ENCODE measurements at regions not wholly inside any gene's neighbourhood (a gene's known extent, or its start where the extent isn't known, plus 50 kb on each side); places are given as distances from the start of the nearest gene placed in this dataset.
"Not testable (repeated sequence)": the region's sequence is repeated elsewhere in the genome, so short reads cannot be mapped to it uniquely, and the experiment has no call there.

GRCh38 chr3:181534781-181535221, 176.9 kb upstream of the SOX2 start:
- no peak overlapping the region for H3K27ac Mint-ChIP-seq
- H3K4me1 Mint-ChIP-seq (ENCODE audit: low read depth in 2 of 2) = no peaks in the 10 kb centered on the region
- peaks cover 8% of the 10 kb centered on the region for H3K9me3 Mint-ChIP-seq
- no peak overlapping the region for H3K4me3 Mint-ChIP-seq
- no peaks in the 10 kb centered on the region for H3K27me3 Mint-ChIP-seq
- no peak for DNase-seq (ENCODE audit: low spot score)
- no peak for ATAC-seq
- H3K36me3 Mint-ChIP-seq = no peaks in the 10 kb centered on the region

GRCh38 chr3:181533811-181534210, 177.9 kb upstream of the SOX2 start:
- H3K27me3 Mint-ChIP-seq = no peaks in the 10 kb centered on the region
- no peaks in the 10 kb centered on the region for H3K36me3 Mint-ChIP-seq
- DNase-seq (ENCODE audit: low spot score) (no peak), ATAC-seq (no peak)
- H3K9me3 Mint-ChIP-seq = peaks cover 4% of the 10 kb centered on the region
- no peak overlapping the region for H3K27ac Mint-ChIP-seq
- no peaks in the 10 kb centered on the region for H3K4me1 Mint-ChIP-seq (ENCODE audit: low read depth in 2 of 2)
- H3K4me3 Mint-ChIP-seq = no peak overlapping the region

GRCh38 chr3:181530584-181530983, 181.1 kb upstream of the SOX2 start:
- Mint-ChIP-seq H3K9me3 (peaks cover 17% of the 10 kb centered on the region), H3K27ac (no peak overlapping the region), H3K4me3 (no peak overlapping the region), H3K36me3 (no peaks in the 10 kb centered on the region), H3K4me1 (ENCODE audit: low read depth in 2 of 2) (no peaks in the 10 kb centered on the region), H3K27me3 (no peaks in the 10 kb centered on the region)
- ATAC-seq = no peak
- DNase-seq (ENCODE audit: low spot score) = no peak

- Mint-ChIP-seq H3K27me3 (no peaks in the 10 kb centered on the region), H3K9me3 (peaks cover 25% of the 10 kb centered on the region), H3K4me1 (ENCODE audit: low read depth in 2 of 2) (no peaks in the 10 kb centered on the region), H3K27ac (no peak overlapping the region), H3K4me3 (no peak overlapping the region), H3K36me3 (peaks cover 15% of the 10 kb centered on the region)
- DNase-seq (ENCODE audit: low spot score) (no peak), ATAC-seq (no peak)
Observed at GRCh38 chr3:181521831-181522230, 189.9 kb upstream of the SOX2 start.

GRCh38 chr3:181518222-181518621, 193.5 kb upstream of the SOX2 start:
- Mint-ChIP-seq H3K36me3 (peaks cover 7% of the 10 kb centered on the region), H3K9me3 (peaks cover 18% of the 10 kb centered on the region), H3K27me3 (no peaks in the 10 kb centered on the region), H3K4me1 (ENCODE audit: low read depth in 2 of 2) (no peaks in the 10 kb centered on the region), H3K4me3 (no peak overlapping the region), H3K27ac (no peak overlapping the region)
- no peak for ATAC-seq
- no peak for DNase-seq (ENCODE audit: low spot score)

GRCh38 chr3:181512787-181513186, 198.9 kb upstream of the SOX2 start:
- H3K9me3 Mint-ChIP-seq = peaks cover 20% of the 10 kb centered on the region
- no peak overlapping the region for H3K27ac Mint-ChIP-seq
- ATAC-seq (no peak), DNase-seq (ENCODE audit: low spot score) (no peak)
- H3K4me1 Mint-ChIP-seq (ENCODE audit: low read depth in 2 of 2) = no peaks in the 10 kb centered on the region
- no peaks in the 10 kb centered on the region for H3K27me3 Mint-ChIP-seq
- H3K4me3 Mint-ChIP-seq = no peak overlapping the region
- H3K36me3 Mint-ChIP-seq = peaks cover 4% of the 10 kb centered on the region

- DNase-seq (ENCODE audit: low spot score) (no peak), ATAC-seq (no peak)
- H3K4me3 Mint-ChIP-seq = no peak overlapping the region
- H3K36me3 Mint-ChIP-seq = peaks cover 4% of the 10 kb centered on the region
- H3K4me1 Mint-ChIP-seq (ENCODE audit: low read depth in 2 of 2) = no peaks in the 10 kb centered on the region
- no peak overlapping the region for H3K27ac Mint-ChIP-seq
- H3K9me3 Mint-ChIP-seq = peaks cover 20% of the 10 kb centered on the region
- H3K27me3 Mint-ChIP-seq = no peaks in the 10 kb centered on the region
Observed at GRCh38 chr3:181510500-181510899, 201.2 kb upstream of the SOX2 start.

- Mint-ChIP-seq H3K4me3 (no peak overlapping the region), H3K4me1 (ENCODE audit: low read depth in 2 of 2) (no peaks in the 10 kb centered on the region), H3K36me3 (no peaks in the 10 kb centered on the region), H3K27ac (no peak overlapping the region), H3K27me3 (no peaks in the 10 kb centered on the region), H3K9me3 (no peaks in the 10 kb centered on the region)
- DNase-seq (ENCODE audit: low spot score) = no peak
- no peak for ATAC-seq
Observed at GRCh38 chr3:181497358-181497757, 214.4 kb upstream of the SOX2 start.

- Mint-ChIP-seq H3K4me1 (ENCODE audit: low read depth in 2 of 2) (no peaks in the 10 kb centered on the region), H3K36me3 (no peaks in the 10 kb centered on the region), H3K9me3 (peaks cover 3% of the 10 kb centered on the region), H3K27ac (no peak overlapping the region), H3K4me3 (no peak overlapping the region), H3K27me3 (no peaks in the 10 kb centered on the region)
- no peak for DNase-seq (ENCODE audit: low spot score)
- ATAC-seq = no peak
Observed at GRCh38 chr3:181493423-181493822, 218.3 kb upstream of the SOX2 start.

- H3K27ac Mint-ChIP-seq = no peak overlapping the region
- H3K4me3 Mint-ChIP-seq = no peak overlapping the region
Observed at GRCh38 chr3:181488536-181488935, 223.2 kb upstream of the SOX2 start.

GRCh38 chr3:181487236-181487978, 224.3 kb upstream of the SOX2 start:
- Mint-ChIP-seq H3K4me3 (no peak overlapping the region), H3K27ac (no peak overlapping the region), H3K36me3 (no peaks in the 10 kb centered on the region), H3K9me3 (peaks cover 13% of the 10 kb centered on the region), H3K27me3 (no peaks in the 10 kb centered on the region), H3K4me1 (ENCODE audit: low read depth in 2 of 2) (no peaks in the 10 kb centered on the region)
- ATAC-seq = no peak
- DNase-seq (ENCODE audit: low spot score) = no peak

More at GRCh38 chr3:181488536-181488935, 223.2 kb upstream of the SOX2 start:
- no peak for ATAC-seq
- Mint-ChIP-seq H3K9me3 (peaks cover 13% of the 10 kb centered on the region), H3K27me3 (no peaks in the 10 kb centered on the region), H3K36me3 (no peaks in the 10 kb centered on the region), H3K4me1 (ENCODE audit: low read depth in 2 of 2) (no peaks in the 10 kb centered on the region)
- DNase-seq (ENCODE audit: low spot score) = no peak

- ATAC-seq (no peak), DNase-seq (ENCODE audit: low spot score) (no peak)
- H3K27ac Mint-ChIP-seq = no peak overlapping the region
- peaks cover 17% of the 10 kb centered on the region for H3K9me3 Mint-ChIP-seq
- no peaks in the 10 kb centered on the region for H3K4me1 Mint-ChIP-seq (ENCODE audit: low read depth in 2 of 2)
- no peaks in the 10 kb centered on the region for H3K27me3 Mint-ChIP-seq
- no peaks in the 10 kb centered on the region for H3K36me3 Mint-ChIP-seq
- H3K4me3 Mint-ChIP-seq = no peak overlapping the region
Observed at GRCh38 chr3:181486141-181486885, 225.4 kb upstream of the SOX2 start.

GRCh38 chr3:181484026-181484425, 227.7 kb upstream of the SOX2 start:
- ATAC-seq = no peak
- Mint-ChIP-seq H3K36me3 (no peaks in the 10 kb centered on the region), H3K4me1 (ENCODE audit: low read depth in 2 of 2) (no peaks in the 10 kb centered on the region), H3K4me3 (no peak overlapping the region), H3K9me3 (peaks cover 23% of the 10 kb centered on the region), H3K27me3 (no peaks in the 10 kb centered on the region), H3K27ac (no peak overlapping the region)
- no peak for DNase-seq (ENCODE audit: low spot score)

GRCh38 chr3:181475146-181475545, 236.6 kb upstream of the SOX2 start:
- not testable (repeated sequence) for ATAC-seq; H3K27ac Mint-ChIP-seq; H3K4me3 Mint-ChIP-seq; H3K4me1 Mint-ChIP-seq (ENCODE audit: low read depth in 2 of 2); DNase-seq (ENCODE audit: low spot score); H3K27me3 Mint-ChIP-seq
- H3K9me3 Mint-ChIP-seq = peaks cover 28% of the 10 kb centered on the region
- H3K36me3 Mint-ChIP-seq = peaks cover 26% of the 10 kb centered on the region

All from natural killer cell treated with Interleukin-12 subunit alpha and Interleukin-12 subunit beta and Interleukin-15 and Interleukin-18, amount 100 ng/mL, for 72 hours (primary cell).